HepG2 (cell line): ENCODE measurements at regions not wholly inside any gene's neighbourhood (a gene's known extent, or its start where the extent isn't known, plus 50 kb on each side); places are given as distances from the start of the nearest gene placed in this dataset.
A peak's percentile ranks its signal among the peaks of the same experiment; 100 is the strongest.
"Not testable (repeated sequence)": the region's sequence is repeated elsewhere in the genome, so short reads cannot be mapped to it uniquely, and the experiment has no call there.

Source experiments
- ATAC-seq: fragments of 200-7000 bp; cut with Tn5 transposase; 3 replicates; pipeline ENCODE4 v1.9.1; 2020; ENCODE audit warnings: mild to moderate bottlenecking, moderate library complexity
- BruUV-seq: library from RNA; stranded (reverse); fragments of 400-500 nt; replicated peaks from 2 replicates; lab custom pipeline; 2021; lab: Mats Ljungman, UMichigan
- CTCF ChIA-PET: fragments of 300-600 bp; formaldehyde crosslinking; extraction: SDS; loops from one replicate; lab custom pipeline; 2021; ENCODE audit warnings: low total read pairs, inconsistent platforms, low intra/inter-chr PET ratio; lab: Yijun Ruan, JAX
- POLR2A ChIA-PET: fragments of 350-600 bp; sonication (Branson Sonifier 250); formaldehyde crosslinking; loops from one replicate; lab custom pipeline; 2020; ENCODE audit warnings: antibody characterized with exemption, inconsistent platforms; lab: Yijun Ruan, JAX
- DNase-seq: peaks from one replicate; pipeline ENCODE4 v3.0.0-alpha.2; 2015; ENCODE audit warnings: low spot score
- FAIRE-seq: peaks from 3 replicates; lab custom pipeline; 2011; peaks lifted over from hg19 to GRCh38; lab: Jason Lieb, UNC
- H2AFZ ChIP-seq: one replicate; pipeline ENCODE4 v1.6.1; 2011; ENCODE audit warnings: low read length, inconsistent platforms
- H3K27ac ChIP-seq: fragments of 300-600 bp; 3 replicates; pipeline ENCODE4 v1.8.0; 2011; ENCODE audit warnings: mixed run types, mild to moderate bottlenecking, mixed read lengths, low read length, inconsistent platforms; ENCODE audit not compliant: insufficient read depth; ENCODE audit errors: extremely low read length
- H3K27me3 ChIP-seq, 2 experiments: fragments of 200-600 bp in 1 of 2; 2 replicates in 1 of 2; 3 replicates in 1 of 2; pipeline versions ENCODE4 v1.6.0 to v1.8.0; 2011; ENCODE audit warnings: low read length in 2 of 2, mild to moderate bottlenecking in 2 of 2, moderate library complexity in 2 of 2, inconsistent platforms in 1 of 2; ENCODE audit not compliant: insufficient read depth in 2 of 2, control insufficient read depth in 1 of 2
- H3K36me3 ChIP-seq, 2 experiments: fragments of 200-600 bp in 1 of 2; replicated peaks in 1 of 2; 2 replicates in 1 of 2; 3 replicates in 1 of 2; pipeline versions ENCODE4 v1.5.1 to v1.8.0; 2011; ENCODE audit warnings: low read length in 2 of 2, inconsistent platforms in 1 of 2; ENCODE audit not compliant: insufficient read depth in 2 of 2, control insufficient read depth in 1 of 2
- H3K4me1 ChIP-seq: 2 replicates; pipeline ENCODE4 v1.5.1; 2012; ENCODE audit warnings: low read length, inconsistent platforms; ENCODE audit not compliant: insufficient read depth
- H3K4me2 ChIP-seq: 2 replicates; pipeline ENCODE4 v1.6.0; 2011; ENCODE audit warnings: low read depth, low read length, inconsistent platforms
- H3K4me3 ChIP-seq, 3 experiments: fragments of 200-600 bp in 1 of 3; sonication (generic), shearing (Covaris generic) in 1 of 3; replicated peaks in 1 of 3; 2 replicates each; pipeline ENCODE4 v1.5.1; 2011 to 2016; ENCODE audit warnings: low read length in 3 of 3, inconsistent platforms in 2 of 3, low read depth in 2 of 3, mild to moderate bottlenecking in 2 of 3, control low read depth in 1 of 3, mixed read lengths in 1 of 3; ENCODE audit not compliant: insufficient read depth in 1 of 3
- H3K79me2 ChIP-seq: one replicate; pipeline ENCODE4 v1.6.1; 2011; ENCODE audit warnings: low read length, inconsistent platforms; ENCODE audit not compliant: insufficient read depth
- H3K9ac ChIP-seq: 2 replicates; pipeline ENCODE4 v1.6.0; 2011; ENCODE audit warnings: mild to moderate bottlenecking, low read depth, low read length, inconsistent platforms; ENCODE audit not compliant: insufficient read depth
- H3K9me3 ChIP-seq: 2 replicates; pipeline ENCODE4 v1.5.1; 2012; ENCODE audit warnings: mild to moderate bottlenecking, low read length
- H4K20me1 ChIP-seq: 2 replicates; pipeline ENCODE4 v1.6.0; 2011; ENCODE audit warnings: inconsistent platforms, mild to moderate bottlenecking, low read length, moderate library complexity; ENCODE audit not compliant: insufficient read depth
- MBD4 ChIP-seq: IDR thresholded peaks from 2 replicates; pipeline ENCODE4 v1.6.1; 2012; ENCODE audit warnings: low read length, inconsistent platforms, borderline replicate concordance
- NFE2L2 ChIP-seq: fragments of 150-350 bp; IDR thresholded peaks from 2 replicates; pipeline ENCODE4 v1.6.1; 2014; ENCODE audit warnings: low read length
- ZFY ChIP-seq: sonication (generic); formaldehyde crosslinking; IDR thresholded peaks from 2 replicates; pipeline ENCODE4 v1.4.0; 2020; ENCODE audit warnings: missing genetic modification reagents
- ZNF512 ChIP-seq: sonication (generic); formaldehyde crosslinking; IDR thresholded peaks from 2 replicates; pipeline ENCODE4 v1.4.0; 2020; ENCODE audit warnings: mild to moderate bottlenecking, missing genetic modification reagents
- WGBS: methylation state at CpG from one replicate; pipeline ENCODE4 v1.1.6; 2017; ENCODE audit warnings: low lambda C conversion rate; 5-methylcytosine and 5-hydroxymethylcytosine counted together
- in situ Hi-C: cut with HindIII; loops from 2 replicates; pipeline ENCODE4 v1.10.0; 2017; ENCODE audit warnings: low pct_unique_long_range_greater_than_20kb; ENCODE audit not compliant: extremely low pct_ligation_motif_present
- intact Hi-C: fragments of 100-400 bp; cut with micrococcal nuclease; formaldehyde crosslinking; loops from one replicate; pipeline ENCODE4 v1.10.0; 2022; ENCODE audit not compliant: unreplicated experiment

GRCh38 chr9:42385574-42386120 is 202.2 kb downstream of the SPATA31A6 start:
- H3K4me2 ChIP-seq, POLR2A ChIA-PET, H3K27me3 ChIP-seq, H3K4me1 ChIP-seq, H3K79me2 ChIP-seq, BruUV-seq, DNase-seq, H3K9ac ChIP-seq, in situ Hi-C loops, H4K20me1 ChIP-seq, CTCF ChIA-PET, H3K9me3 ChIP-seq, H3K27ac ChIP-seq, FAIRE-seq, H3K36me3 ChIP-seq, H2AFZ ChIP-seq, intact Hi-C loops, H3K4me3 ChIP-seq: not testable (repeated sequence)
- TF ChIP-seq ZFY (CRISPR knock-in tag): 0 out of 2 replicates have a peak, but pooled peaks have one; percentile 20
- 14% methylated on average over 10 of the region's 11 CpGs for WGBS
- ATAC-seq: 0 out of 3 replicates have a peak, but pooled peaks have one; percentile 35

- Histone ChIP-seq H3K4me3 (no peak overlapping the region), H3K9me3 (no peaks in the 10 kb centered on the region), H3K36me3 (no peaks in the 10 kb centered on the region), H3K4me2 (no peak overlapping the region), H3K79me2 (no peaks in the 10 kb centered on the region), H3K9ac (no peak overlapping the region), H2AFZ (no peak overlapping the region), H3K27ac (no peak overlapping the region), H3K4me1 (no peaks in the 10 kb centered on the region), H4K20me1 (no peaks in the 10 kb centered on the region), H3K27me3 (no peaks in the 10 kb centered on the region)
- ATAC-seq: no peak
- DNase-seq: no peak
- BruUV-seq: no TSS peak
- FAIRE-seq: no peak
- ChIA-PET CTCF (no interaction called here), POLR2A (no interaction called here)
- TF ChIP-seq NFE2L2: no peak
- no peak for TF ChIP-seq MBD4
- no peak for TF ChIP-seq ZNF512 (CRISPR knock-in tag)
- intact Hi-C loops (no loop called here), in situ Hi-C loops (no loop called here)
- 0% methylated on average over 2 of the region's 2 CpGs for WGBS
These were observed 203.0 kb downstream of the SPATA31A6 start for GRCh38 chr9:42386477-42386876.
